ENCODE measurements at regions not wholly inside any gene's neighbourhood (a gene's known extent, or its start where the extent isn't known, plus 50 kb on each side); places are given as distances from the start of the nearest gene placed in this dataset.

DNA sequence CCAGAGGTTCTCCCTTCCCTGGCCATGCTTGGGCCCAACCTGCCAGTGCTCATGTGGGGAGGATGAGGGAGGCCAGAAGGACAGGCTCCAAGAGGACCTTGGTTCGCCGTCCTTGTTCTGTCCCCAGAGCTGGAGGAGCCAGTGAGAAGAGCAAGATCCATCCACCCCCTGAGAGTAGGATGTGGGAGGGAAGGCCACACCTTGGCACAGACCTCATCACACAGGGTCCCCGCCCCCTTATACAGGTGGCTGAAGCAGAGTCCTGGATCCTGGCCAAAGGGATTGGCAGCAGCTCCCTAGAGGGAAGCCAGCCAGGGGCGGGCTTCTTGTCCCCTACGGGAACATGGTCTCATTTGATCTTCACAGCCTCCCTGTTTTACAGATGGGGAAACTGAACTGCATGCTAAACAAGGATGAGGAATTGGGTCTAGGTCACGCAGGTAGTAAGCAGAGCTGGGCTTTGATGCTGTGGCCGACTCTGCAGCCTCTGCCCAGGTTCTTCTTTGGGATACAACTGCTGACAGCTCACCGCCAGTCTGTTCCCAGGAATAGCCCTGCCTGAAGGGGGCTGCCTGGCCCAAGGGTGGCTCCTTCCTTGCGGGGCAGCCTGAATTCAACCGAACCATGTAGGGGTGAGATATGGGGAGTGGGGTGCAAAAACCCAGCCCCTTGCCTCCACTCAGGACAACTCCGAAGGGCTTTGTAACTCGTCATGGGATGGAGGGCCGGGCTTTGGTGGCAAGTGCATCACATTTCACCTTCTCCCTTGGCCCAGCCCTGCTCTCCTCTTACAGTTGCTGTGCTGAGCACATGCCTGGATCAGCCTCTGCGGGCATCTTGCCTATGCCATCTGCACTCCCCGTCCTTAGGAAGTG, 62.2 kb upstream of the KDM7A start:
- DNase-seq: peak; percentile 20

DNA sequence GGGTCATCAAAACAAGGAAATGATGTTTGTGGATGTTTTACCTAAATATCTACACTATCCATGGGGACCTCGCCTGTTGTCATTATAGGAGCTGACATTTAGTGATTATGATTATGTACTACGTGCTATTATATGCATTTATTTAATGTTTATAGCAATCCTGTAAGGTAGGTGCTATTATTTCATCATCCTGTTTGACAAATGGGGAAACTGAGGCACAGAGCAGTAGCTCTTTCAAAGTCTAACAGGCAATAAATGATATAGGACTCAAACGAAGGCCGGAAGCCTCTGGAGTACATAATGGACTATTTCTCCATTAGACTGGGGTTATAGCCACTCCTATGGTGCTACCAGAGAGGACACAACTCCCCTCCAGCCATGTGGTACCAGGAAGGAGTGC, 60.6 kb upstream of the KDM7A start:
- no peak for DNase-seq

DNA sequence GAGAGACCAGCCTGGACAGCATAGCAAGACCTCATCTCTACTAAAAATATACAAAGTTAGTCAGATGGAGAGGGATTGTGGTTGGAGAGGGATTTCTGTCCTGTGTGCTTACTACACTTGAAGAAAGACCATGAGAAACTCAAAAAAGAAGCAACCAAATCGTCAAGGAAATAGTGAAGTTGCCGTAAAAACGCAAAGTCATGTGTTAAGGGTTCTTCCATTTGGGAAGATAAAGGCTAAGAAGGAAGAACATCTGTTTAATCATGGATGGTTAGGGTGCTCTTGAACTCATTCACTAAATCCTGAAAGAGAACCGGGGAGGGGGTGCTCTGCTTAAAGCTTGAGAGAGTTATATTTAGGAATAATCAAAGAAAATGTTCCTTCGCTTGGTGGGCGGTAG, 59.8 kb upstream of the KDM7A start:
- no peak for DNase-seq

DNA sequence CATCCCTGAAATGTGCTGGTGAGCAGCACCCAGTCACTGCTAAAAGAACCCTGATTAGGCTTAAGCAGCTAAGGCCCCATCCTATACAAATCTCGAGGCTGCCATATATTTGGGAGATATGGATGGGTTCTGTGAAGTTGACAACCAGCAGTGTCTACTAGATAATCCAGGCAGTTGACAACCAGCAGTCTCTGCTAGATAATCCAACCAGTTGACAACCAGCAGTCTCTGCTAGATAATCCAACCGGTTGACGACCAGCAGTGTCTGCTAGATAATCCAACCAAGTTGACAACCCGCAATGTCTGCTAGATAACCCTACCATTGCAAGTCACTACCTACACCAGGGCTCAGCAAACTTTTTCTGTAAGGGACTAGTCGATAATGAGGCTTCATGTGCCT, 58.3 kb upstream of the KDM7A start:
- DNase-seq: no peak

DNA sequence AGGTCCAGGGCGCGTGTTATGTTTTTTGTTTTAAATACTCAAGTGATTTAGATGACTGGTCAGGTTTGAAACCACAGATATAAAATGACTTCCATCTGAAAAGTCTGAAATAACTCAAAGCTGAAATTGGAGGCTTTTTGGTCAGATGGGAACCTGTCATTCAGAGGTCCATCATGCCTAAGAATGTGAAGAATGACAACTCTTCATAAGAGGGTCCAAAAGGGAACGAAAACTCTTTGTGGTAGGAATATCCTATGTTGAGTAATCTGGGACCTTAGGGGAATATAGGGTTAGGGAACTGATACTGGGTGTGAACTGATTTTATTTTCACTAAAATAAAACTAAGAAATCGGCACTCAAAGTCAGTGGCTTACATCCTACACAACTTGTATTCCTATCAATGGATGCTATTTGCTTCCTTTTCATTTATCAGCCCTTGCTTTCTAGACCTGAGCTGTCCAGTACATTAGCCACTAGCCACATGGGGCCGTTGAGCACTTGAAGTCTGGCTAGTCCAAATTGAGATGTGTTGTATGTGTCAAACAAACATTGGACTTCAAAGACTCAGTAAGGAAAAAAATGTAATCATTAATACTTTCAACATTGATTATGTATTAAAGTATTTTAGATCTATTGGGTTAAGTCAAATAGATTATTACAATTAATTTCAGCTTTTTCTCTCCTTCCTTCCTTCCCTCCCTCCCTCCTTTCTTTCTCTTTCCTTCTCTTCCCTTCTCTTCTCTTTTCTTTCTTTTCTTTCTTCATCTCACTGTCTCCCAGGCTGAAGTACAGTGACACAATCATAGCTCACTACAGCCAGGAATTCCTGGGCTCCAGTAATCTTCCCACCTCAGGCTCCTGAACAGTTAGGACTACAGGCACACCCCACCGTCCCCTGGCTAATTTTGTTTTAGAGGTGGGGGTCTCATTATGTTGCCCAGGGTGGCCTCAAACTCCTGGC, 56.5 kb upstream of the KDM7A start:
- DNase-seq: no peak

DNA sequence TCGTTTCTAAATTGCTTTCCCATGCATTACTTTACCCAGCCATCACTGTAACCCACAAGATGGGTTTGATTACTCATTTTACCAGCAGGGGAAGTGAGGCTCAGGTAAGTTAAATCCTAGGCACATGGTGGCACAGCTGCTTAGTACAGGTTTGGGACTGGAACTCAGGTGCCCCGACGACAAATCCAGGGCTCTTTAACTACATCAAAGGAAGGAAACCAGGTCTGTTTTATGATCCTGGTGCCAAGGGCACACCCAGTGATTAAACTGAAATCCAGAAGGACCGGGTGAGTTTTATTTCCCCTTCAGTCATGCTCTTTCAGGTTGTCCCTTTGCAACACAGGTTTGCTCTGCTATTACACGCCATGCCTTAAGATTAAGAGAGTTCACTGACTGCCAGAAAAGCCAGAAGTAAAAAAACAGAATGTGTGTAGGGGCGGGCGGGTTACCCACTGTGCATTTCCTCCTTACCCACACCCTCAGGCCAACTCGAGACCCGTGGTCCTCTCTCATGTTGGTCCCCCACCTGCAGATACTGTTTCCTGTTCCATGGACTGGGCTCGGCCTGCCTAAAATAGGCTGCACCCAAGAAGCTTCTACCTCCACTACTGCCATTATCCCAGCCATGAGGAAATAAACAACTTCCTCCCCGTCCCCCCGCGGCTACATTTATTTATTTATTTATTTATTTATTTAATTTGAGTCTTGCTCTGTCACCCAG, 55.1 kb upstream of the KDM7A start:
- DNase-seq: no peak

DNA sequence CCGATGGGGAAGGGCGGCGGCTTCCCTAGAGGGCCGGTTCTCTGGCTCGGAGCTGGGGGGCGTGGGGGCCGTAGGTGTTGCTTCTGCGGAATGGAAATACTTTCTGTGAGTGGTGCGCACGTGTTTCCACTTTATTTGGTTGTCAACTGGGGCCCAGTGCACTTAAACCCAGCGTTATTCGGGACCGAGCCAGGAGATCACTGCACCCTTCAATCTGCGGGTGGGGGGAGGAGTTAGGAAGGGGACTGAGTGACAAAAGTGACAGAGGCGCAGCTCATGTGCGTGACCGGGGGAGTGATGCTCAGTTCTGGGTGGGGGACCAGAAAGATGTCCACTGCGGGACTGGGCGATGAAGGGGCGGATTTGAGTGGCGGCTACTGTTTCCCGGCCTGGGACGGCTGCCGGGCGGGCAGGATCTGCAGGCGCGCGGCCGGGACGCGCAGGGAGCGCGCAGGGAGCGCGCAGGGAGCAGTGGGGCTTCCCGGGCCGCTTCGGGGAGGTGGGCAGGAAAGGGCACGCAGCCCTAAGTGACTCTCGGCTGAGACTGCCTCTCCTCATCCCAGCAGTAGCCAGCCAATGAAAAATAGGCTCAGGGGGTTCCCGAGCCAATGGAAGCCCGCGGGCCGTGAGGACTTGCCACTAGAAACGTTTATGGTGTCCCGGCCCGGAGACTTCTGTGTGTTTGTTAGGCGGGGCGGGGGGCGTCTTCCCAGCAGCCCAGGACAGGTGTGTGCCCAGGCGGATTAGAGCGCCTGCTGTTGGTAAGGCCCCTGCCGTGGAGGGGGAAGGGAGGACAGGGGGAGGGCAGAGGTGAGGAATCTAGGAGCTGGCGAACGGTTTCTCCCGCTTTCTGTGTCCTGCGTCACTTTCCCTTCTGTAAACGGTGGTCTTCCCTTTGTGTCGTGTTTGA, 54.3 kb upstream of the KDM7A start:
- DNase-seq: peak; percentile 52

DNA sequence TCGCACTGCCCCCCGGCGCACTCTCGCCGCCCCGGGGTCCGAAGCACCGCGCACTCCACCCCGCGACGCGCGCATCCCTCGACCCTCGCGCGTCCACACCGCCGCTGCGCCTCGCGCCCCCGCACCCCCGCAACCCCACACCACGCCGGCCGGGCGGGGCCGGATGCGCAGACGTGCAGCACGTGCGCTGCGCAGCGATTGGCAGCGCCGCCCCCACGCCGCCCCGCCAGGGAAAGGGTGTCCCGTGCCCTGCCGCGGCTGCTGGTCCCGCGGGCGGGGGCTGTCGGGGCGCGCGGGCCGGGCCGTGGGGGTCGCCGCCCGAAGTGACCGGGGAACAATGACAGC, 53.7 kb upstream of the KDM7A start:
- DNase-seq: no peak

DNA sequence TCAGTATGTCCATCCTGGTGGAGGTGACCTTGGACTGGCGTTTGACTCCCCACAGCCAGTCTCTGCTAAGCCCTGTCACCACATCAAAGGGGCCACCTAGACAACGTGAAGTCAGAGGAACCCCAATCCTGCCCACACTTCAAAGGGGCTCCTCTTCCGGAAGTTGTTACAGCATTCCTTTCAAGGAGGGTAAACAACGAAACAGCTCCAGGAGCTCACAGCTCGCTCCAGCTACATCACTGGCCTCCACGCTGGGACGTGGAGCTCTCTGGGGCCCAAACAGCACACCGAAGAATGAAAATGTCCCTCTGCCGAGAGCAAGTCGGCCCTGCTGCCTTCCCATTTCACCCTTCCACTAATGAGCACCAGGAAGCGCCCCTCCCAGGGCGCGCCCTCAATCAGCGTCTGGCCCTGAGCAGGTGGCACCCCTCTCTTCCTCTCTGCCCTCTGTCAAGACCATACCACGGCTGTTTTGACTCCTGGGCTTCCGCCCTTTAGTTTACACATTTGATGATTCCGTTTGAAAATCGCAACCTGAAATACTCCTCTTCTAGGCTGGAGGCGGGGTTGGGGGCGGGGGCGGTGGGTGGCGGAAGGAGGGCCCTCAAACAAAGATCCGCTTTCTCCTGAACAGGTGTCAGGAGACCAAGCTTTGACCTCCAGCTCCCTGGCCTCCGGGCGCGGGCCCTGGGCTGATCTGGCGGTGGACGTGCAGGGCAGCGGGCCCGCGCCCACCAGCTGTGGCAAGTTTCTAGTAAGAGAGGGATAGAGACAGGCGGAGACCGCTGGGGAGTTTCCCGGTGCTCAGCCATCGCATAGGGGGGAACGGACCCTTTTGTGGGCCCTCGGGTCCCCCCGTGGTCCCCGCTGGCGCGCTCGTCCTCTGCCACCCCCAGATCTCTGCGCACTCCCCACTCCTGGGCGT, 53.1 kb upstream of the KDM7A start:
- no peak for DNase-seq

DNA sequence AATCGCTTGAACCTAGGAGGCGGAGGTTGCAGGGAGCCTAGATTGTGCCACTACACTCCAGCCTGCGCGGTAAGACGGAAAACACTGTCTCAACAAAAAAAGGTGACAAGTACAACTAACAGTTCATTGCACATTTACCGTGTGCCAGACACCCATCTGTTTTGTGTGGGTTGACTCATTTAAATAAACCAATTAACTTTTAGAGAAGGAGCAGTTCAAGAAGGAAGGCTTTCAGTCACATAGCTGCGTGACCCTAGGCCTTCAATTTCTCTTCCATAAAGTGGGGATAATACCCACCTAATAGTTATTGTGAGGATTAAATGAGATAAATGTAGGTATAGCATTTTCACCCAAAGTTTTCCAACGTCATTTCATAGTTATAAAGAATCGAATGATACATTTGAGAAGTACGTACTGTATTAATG, 52.3 kb upstream of the KDM7A start:
- DNase-seq: no peak

All from SHP77 treated with DMSO at 0.1 percent for 48 hours (cell line).